Loucy (cell line): ENCODE measurements at regions not wholly inside any gene's neighbourhood (a gene's known extent, or its start where the extent isn't known, plus 50 kb on each side); places are given as distances from the start of the nearest gene placed in this dataset.

Source experiments
- EZH2phosphoT487 ChIP-seq: fragments of 200-600 bp; IDR thresholded peaks from 2 replicates; pipeline ENCODE4 v1.6.1; 2018; ENCODE audit warnings: antibody characterized with exemption, mild to moderate bottlenecking, moderate library complexity, borderline replicate concordance
- TF ChIP-seq, protein P1 (sequence below): fragments of 200-600 bp; sonication (generic); conservative IDR thresholded peaks from 2 replicates; pipeline ENCODE4 v1.5.1; 2014; ENCODE audit warnings: mild to moderate bottlenecking, antibody characterized with exemption, low read length

DNA sequence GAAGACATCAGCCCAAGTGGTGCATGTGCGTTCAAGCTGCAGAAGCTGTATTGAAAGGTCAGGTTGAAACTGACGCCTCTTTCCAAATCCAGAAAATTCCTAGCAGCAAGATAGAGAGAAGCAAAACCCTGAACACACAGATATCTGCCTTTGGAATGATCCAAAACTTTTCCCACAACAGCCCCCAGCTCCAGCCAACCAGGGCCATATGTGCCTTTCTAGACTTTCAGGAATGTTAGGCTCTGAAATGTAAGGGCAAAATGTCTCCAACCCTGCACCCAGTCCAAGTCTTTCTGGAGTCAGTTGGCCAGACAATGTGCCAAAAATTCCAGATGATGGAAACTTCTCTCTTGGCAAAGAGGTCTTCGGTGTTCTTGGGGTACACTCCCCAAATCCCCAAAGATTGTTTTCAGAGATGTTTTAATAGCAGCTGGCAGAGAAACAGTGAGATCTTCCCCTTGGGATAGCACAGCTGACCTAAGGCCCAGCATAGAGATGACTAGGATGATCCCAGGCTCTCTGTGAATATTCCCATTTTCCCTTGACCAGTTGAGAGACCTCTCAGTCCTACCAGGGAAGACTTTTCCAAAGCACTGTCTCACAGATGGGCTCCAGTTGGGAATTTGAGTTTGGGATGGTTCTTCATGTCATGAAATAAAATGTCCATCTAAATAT lies 440.4 kb upstream of the CD180 start:
- TF ChIP-seq, protein P1, sequence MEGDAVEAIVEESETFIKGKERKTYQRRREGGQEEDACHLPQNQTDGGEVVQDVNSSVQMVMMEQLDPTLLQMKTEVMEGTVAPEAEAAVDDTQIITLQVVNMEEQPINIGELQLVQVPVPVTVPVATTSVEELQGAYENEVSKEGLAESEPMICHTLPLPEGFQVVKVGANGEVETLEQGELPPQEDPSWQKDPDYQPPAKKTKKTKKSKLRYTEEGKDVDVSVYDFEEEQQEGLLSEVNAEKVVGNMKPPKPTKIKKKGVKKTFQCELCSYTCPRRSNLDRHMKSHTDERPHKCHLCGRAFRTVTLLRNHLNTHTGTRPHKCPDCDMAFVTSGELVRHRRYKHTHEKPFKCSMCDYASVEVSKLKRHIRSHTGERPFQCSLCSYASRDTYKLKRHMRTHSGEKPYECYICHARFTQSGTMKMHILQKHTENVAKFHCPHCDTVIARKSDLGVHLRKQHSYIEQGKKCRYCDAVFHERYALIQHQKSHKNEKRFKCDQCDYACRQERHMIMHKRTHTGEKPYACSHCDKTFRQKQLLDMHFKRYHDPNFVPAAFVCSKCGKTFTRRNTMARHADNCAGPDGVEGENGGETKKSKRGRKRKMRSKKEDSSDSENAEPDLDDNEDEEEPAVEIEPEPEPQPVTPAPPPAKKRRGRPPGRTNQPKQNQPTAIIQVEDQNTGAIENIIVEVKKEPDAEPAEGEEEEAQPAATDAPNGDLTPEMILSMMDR, result no peak
- no peak for TF ChIP-seq EZH2phosphoT487
